ENCODE measurements at regions not wholly inside any gene's neighbourhood (a gene's known extent, or its start where the extent isn't known, plus 50 kb on each side); places are given as distances from the start of the nearest gene placed in this dataset.
A peak's percentile ranks its signal among the peaks of the same experiment; 100 is the strongest.

GRCh38 chr16:86914876-86915717, 336.7 kb downstream of the FOXL1 start:
- Mint-ChIP-seq H3K27ac (ENCODE audit: unreplicated experiment) (peak overlapping the region; percentile 91), H3K36me3 (ENCODE audit: low read depth, unreplicated experiment) (no peaks in the 10 kb centered on the region), H3K4me1 (ENCODE audit: unreplicated experiment) (peaks cover 35% of the 10 kb centered on the region), H3K27me3 (ENCODE audit: unreplicated experiment) (peaks cover 4% of the 10 kb centered on the region), H3K9me3 (ENCODE audit: unreplicated experiment) (no peaks in the 10 kb centered on the region), H3K4me3 (ENCODE audit: unreplicated experiment) (no peak overlapping the region)
- DNase-seq (ENCODE audit: low spot score), result no peak
- no peak for TF ChIP-seq CTCF (IDR thresholded peaks at IDR 0.05; ENCODE audit: unreplicated experiment)

- Mint-ChIP-seq H3K36me3 (ENCODE audit: low read depth, unreplicated experiment) (peaks cover 6% of the 10 kb centered on the region), H3K4me3 (ENCODE audit: unreplicated experiment) (no peak overlapping the region), H3K4me1 (ENCODE audit: unreplicated experiment) (peaks cover 31% of the 10 kb centered on the region), H3K27ac (ENCODE audit: unreplicated experiment) (no peak overlapping the region), H3K9me3 (ENCODE audit: unreplicated experiment) (no peaks in the 10 kb centered on the region), H3K27me3 (ENCODE audit: unreplicated experiment) (peaks cover 8% of the 10 kb centered on the region)
- DNase-seq (ENCODE audit: low spot score), result no peak
- TF ChIP-seq CTCF (IDR thresholded peaks at IDR 0.05; ENCODE audit: unreplicated experiment), result no peak
Measured at GRCh38 chr16:86917471-86918365, 339.4 kb downstream of the FOXL1 start.

GRCh38 chr16:86918637-86919036, 340.3 kb downstream of the FOXL1 start:
- no peak for TF ChIP-seq CTCF (IDR thresholded peaks at IDR 0.05; ENCODE audit: unreplicated experiment)
- Mint-ChIP-seq H3K4me3 (ENCODE audit: unreplicated experiment) (no peak overlapping the region), H3K4me1 (ENCODE audit: unreplicated experiment) (peaks cover 29% of the 10 kb centered on the region), H3K27me3 (ENCODE audit: unreplicated experiment) (peaks cover 8% of the 10 kb centered on the region), H3K36me3 (ENCODE audit: low read depth, unreplicated experiment) (peaks cover 6% of the 10 kb centered on the region), H3K27ac (ENCODE audit: unreplicated experiment) (no peak overlapping the region), H3K9me3 (ENCODE audit: unreplicated experiment) (no peaks in the 10 kb centered on the region)
- DNase-seq (ENCODE audit: low spot score), result no peak

- no peak for TF ChIP-seq CTCF (IDR thresholded peaks at IDR 0.05; ENCODE audit: unreplicated experiment)
- Mint-ChIP-seq H3K4me3 (ENCODE audit: unreplicated experiment) (no peak overlapping the region), H3K36me3 (ENCODE audit: low read depth, unreplicated experiment) (peaks cover 6% of the 10 kb centered on the region), H3K27ac (ENCODE audit: unreplicated experiment) (no peak overlapping the region), H3K4me1 (ENCODE audit: unreplicated experiment) (peaks cover 33% of the 10 kb centered on the region), H3K27me3 (ENCODE audit: unreplicated experiment) (peaks cover 8% of the 10 kb centered on the region), H3K9me3 (ENCODE audit: unreplicated experiment) (no peaks in the 10 kb centered on the region)
- DNase-seq (ENCODE audit: low spot score), result no peak
Measured at GRCh38 chr16:86919078-86919477, 340.7 kb downstream of the FOXL1 start.

Measured in endothelial cell (in vitro differentiated cells).